Stimulated activated CD8-positive, alpha-beta memory T cell treated with anti-CD3 and anti-CD28 coated beads, Interleukin-7, amount 100 ng/mL, for 48 hours (primary cell): ENCODE measurements at regions not wholly inside any gene's neighbourhood (a gene's known extent, or its start where the extent isn't known, plus 50 kb on each side); places are given as distances from the start of the nearest gene placed in this dataset.
"Not testable (repeated sequence)": the region's sequence is repeated elsewhere in the genome, so short reads cannot be mapped to it uniquely, and the experiment has no call there.

Experiments
- DNase-seq, 2 donors: peaks; one replicate each; pipeline ENCODE4 v3.0.0-alpha.2; 2020; ENCODE audit warnings: low read depth in 1 of 2; ENCODE audit errors: extremely low read depth in 1 of 2

DNA sequence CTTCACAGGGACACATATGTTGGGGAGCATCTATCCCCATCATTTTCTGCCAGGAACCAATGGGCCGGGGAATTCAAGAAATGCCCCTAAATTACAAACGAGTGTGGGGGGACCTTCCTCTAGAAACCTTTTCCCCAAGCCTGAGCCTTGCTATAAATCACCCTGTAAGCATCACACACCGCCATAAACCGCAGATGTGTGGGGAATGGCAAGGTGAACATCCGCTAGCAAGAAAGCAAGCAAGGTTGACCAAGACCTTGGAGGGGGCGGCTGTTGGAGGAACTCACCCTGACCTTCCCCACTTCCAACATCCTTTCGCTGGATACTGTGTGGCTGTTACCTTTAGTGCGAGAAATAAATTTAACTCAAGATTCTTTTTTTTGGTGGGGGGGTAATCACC, 693.3 kb upstream of the TBX3 start:
- no peak for DNase-seq

DNA sequence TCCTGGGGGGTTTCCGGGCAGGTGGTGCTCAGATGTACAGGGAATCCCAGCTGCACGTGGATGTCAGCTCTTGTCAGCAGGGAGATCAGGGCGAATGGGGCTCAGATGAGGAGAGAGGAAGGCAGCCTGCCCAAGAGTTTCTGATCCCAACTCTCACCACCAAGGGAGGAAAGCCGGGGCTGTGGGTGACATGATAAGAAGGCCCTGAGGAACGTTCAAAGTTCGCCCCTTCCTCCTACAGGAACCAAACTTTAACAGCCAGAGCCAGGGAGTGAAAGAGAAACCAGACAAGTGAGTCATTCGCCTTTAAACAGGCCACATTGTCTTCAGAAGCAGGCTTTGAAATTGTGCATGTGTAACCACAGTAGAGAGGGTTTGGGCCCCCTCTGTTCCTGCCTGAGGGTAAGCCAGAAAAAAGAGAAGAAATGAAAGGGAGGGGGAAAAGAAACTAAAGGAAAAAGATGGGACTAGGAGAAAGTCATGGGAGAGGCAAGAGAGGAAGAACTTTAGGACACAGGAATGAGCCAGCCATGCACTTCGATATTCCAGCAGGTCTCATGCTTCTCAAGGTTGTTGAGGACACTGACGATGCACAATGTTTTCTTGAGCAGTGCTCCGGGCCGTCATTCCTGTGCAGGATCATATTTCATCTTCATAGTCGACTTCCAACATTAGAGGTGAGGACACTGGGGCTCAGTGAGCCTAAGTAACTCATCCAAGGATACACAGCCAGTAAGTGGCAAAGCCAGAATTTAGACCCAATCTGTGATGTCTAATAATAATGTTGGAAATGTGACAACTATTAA, 691.4 kb upstream of the TBX3 start:
- DNase-seq = no peak

DNA sequence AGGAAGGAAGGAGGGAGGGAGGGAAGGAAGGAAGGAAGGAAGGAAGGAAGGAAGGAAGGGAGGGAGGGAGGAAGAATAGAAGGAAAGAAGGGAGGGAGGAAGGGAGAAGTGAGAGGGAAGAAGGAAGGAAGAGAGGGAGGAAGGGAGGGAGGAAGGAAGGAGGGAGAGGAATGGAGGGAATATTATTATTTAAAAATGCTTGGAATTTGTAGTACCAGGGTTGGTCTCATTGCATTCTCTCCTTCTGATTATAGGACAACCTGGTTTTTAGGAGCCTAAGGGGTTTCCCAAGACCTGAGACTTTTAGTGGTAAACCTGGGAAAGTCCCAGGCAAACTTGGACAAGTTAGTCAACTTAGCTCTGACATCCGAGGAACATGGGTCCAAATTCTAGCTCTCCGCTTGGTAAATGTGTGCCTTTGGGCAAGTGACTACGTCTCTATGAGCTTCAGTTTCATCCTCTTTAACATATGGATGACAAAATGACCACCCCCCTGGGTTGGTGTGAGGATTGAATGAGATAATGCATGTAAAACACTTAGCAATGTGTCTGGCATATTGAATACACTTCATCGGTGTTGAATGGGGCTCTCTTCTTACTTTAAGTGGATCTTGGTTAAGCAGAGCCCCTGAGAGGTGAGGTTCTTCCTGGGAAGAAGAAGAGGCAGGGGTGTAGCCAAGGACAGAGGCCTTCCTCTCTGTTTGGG, 690.7 kb upstream of the TBX3 start:
- DNase-seq = no peak

DNA sequence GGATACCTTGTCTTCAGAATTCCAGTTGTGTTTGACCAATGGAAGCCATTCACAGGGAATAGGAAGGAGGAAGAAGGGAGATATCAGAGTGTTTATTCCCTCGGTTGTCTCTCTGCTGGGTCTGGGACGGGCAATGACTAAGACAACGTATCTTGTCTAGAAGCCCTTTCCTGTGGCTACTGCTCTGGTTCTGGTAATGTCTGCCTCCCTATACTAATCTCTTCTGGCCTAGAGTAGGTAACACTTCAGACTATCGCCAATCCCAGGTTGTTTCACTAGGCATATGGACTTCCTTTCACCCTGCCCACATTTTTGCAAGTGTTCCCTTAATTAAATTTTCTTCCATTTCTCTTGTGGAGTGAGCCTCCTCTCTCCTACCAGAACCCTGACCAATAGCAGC, 687.7 kb upstream of the TBX3 start:
- no peak for DNase-seq

DNA sequence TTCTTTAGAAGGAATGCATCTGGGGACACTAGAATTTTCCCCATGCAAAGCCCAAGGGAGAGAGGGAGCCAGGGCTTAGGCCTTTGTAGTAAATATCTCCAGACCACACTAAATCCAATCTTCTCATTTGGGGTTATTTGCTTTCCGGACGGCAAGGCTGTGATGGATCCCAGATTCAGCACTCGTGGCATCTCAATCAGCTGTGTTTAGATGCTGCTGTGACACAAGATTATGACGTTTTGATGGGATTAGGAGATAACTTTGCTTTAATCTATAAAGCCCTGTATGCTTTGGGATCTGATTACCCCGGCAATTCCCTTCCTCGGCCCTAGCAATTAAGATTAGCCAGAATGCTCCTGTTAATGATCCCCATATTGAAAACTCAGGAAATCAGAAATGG, 686.7 kb upstream of the TBX3 start:
- DNase-seq = no peak

DNA sequence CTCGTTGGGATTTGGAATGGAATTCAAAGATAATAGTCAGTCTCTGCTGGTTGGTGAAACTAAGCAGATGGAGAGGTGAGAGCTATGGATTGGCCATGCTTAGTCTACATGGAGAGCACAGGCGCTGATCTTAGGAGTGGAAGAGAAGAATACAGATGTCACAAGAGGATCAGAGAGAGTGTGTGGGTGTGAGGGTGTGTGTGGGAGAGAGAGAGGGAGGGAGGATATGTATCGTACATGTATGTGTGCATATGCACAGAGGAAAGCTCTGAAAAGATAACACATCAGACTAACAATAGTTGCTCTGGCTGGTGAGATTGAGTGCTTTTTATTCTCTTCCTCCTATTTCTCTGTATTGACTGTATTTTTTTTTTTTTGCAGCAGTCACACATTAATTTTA, 686.2 kb upstream of the TBX3 start:
- no peak for DNase-seq

DNA sequence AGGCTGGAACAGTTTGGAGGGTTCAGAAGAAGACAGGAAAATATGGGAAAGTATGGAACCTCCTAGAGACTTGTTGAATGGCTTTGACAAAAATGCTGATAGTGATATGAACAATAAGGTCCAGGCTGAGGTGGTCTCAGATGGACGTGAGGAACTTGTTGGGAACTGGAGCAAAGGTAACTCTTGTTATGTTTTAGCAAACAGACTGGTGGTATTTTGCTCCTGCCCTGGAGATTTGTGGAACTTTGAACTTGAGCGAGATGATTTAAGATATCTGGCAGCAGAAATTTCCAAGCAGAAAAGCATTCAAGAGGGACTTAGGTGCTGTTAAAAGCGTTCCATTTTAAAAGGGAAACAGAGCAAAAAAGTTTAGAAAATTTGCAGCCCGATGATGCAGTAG, 682.3 kb upstream of the TBX3 start:
- not testable (repeated sequence) for DNase-seq

DNA sequence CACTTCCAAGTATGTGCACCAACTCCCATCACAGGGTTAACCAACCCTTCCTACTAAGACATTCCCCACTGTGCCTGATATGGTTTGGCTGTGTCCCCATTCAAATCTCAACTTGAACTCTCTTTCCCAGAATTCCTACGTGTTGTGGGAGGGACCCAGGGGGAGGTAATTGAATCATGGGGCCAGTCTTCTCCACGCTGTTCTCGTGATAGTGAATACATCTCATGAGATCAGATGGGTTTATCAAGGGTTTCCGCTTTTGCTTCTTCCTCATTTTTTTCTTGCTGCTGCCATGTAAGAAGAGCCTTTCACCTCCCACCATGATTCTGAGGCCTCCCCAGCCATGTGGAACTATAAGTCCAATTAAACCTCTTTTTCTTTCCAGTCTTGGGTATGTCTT, 681.8 kb upstream of the TBX3 start:
- DNase-seq = not testable (repeated sequence)

DNA sequence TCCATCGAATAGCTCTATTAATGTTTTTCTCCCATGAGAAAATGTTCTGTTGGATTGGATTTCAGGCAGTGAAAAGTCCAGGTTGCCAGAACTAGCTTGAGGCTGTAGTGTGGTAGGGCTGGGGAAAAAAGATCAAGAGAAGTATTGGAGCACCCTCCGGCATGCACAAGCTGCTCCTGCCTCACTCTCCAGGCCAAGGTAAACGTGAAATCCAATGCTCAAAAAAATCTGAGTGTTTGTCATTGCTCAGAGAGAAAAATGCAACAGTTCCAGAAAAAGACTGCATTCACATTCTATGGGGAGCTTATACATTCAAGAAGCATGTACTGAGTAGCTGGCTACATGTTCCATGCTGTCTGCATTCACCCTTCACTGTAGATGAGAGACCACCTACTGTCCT, 680.9 kb upstream of the TBX3 start:
- DNase-seq = no peak

DNA sequence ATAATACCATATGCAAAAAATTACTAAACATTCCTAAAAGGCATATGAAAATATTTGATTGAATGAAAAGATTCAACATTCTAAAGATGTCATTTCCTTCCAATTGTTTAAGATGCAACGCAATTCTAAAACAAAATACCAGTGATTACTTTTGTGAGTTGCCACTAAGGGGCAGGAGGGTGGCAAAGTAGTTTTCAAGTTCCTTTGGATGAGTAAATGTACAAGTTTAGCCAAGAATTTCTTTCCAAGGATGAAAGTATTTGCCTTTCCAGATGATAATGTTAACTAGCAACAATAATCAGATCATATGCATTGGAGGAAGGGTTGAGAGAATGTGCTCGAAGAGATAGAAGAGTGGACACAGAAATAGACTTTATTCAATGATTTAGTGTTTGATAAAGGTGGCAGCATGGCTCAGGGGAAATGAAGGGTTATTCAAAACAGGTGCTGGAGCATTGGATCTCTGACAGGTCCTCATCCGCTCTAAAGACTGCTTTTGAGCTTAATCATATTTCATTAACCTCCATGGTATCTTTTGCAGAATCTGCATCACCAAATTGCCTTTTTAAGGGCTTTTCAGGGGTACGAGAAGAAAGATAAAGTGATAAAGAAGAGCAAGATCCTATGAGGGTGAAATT, 678.5 kb upstream of the TBX3 start:
- DNase-seq = no peak

DNA sequence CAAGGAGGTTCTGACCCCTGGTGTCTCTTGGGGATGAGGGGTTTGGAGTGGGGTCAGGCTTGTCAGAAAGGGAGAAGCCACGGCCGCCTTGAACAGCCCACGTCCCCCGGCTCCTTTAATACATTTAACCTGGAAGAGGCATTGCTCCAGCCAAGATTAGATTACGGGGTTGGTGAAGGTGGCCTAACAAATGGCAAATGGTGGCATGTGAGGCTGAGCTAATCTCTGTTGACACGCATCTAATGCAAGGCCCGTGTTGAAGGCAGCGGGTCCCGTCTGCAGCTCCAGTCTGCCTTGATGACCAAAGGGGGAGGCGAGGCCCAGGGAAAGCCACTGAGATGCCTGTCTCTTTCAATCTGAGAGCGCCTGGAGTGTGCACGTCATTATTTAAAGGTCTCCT, 673.7 kb upstream of the TBX3 start:
- DNase-seq = no peak

DNA sequence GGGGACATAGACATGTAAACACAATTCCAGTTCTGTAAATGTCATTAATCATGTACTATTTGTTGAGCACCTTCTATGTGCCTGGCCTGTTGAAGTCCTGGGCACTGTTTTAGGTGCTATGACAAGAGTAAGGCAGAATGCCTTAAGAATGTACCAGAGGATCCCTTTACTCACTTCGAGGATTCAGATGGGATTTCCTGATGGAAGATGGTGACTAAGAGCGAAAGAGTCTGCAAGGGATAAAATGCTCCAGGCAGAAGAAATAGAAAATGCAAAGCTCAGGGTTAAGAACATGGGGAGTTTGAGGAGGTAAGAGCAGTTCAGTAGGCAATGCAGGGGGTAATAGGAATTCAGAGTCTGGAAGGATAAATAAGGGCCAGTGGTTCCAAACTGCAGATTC, 671.3 kb upstream of the TBX3 start:
- DNase-seq = no peak

DNA sequence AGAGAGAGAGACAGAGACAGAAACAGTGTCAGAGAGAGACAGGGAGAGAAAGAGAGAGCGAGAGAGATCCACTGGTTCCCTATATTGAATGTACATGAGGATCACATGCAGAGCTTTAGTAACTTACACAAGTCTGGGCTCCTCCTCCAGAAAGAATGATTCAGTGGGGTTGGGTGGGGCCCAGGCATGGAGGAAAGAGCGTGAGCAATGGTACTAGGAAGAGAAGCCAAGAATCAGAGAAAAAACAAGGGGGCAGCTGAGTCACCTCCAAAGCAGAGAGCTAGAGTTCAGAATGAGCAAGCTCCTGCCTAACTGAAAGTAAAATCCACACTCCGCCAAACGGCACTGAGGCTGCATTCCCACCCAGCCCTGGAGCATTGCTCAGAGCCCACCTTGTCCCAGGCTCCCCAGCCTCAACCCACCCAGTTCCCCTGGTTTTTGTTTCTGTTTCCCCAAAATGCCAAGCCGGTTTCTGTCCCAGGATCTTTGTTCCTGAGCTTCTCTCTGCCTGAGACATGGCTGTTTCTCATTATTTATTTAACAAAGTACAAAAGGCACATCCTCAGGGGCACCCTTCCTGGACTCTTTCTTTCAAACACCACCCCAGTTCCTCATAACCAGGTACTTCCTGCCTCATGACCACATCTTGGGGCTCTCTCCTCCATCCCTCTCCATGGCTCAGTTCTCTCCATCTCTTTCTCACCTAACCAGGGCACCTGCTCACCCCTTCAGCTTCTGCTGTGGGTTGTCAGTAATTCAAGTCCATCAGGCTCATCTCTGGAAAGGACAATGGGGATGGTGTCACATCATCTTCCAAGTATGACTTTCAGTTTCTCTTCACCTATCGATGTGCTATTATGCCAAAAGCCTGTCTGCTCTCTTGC, 670.3 kb upstream of the TBX3 start:
- DNase-seq = peak in 1 of 2 donors; percentile 2

DNA sequence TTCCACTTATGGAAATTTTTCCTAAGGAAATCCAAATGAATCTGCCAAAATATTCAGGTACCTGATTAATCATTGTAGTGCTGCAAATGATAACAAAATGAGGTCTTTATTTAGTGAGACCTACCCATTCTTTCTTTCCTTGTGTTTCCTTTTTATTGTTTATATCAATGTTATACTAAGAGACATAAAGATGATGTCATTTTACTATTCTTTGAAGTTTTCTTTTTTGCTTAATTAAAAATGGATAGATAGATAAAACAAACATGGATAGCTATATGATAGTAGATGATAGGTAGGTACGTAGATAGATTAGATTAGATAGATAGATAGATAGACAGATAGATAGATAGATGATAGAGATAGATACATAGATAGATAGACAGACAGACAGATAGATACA, 669.5 kb upstream of the TBX3 start:
- no peak for DNase-seq

DNA sequence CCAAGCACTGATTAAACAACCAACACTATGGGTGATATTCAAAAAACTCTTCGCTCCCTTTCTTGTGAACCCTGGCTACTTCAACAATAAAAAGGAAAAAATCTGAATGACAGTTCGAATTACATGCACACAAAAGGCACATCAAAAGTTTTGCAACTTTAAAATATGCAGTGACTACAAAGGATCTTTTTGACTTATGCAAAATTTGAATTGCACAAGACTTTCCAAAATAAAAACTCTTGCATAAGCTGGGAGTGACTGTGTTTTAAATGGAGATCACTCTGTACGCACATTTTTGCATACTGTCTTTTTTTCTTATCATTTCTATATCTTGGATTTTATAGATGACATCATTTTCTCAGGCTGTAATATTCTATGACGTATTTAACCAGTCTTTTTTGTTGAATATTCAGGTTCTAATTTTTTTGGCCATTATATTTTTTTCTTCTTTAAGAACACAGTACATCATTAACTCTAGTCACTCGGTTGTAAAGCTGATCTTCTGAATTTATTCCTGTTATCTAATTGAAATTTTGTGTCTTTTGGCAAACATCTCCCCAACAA, 667.6 kb upstream of the TBX3 start:
- DNase-seq = no peak

DNA sequence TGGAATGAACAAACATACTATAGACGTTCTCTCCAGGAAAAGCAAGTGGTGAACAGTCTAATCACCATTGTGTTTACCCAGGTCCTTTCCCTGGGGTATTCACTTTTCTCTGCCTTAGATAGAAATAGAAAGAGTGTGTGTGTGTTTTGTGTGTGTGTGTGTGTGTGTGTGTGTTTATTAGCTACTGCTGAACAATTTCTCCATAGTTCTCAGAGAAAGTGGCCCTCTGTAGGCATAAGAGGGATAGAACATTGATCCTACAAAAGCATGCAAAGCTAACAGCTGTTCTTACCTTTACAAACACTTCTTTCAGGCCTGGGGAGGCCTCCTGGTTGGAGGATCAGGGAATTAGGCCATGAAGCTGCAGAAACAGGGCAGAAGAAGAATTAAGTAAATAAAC, 665.7 kb upstream of the TBX3 start:
- no peak for DNase-seq

DNA sequence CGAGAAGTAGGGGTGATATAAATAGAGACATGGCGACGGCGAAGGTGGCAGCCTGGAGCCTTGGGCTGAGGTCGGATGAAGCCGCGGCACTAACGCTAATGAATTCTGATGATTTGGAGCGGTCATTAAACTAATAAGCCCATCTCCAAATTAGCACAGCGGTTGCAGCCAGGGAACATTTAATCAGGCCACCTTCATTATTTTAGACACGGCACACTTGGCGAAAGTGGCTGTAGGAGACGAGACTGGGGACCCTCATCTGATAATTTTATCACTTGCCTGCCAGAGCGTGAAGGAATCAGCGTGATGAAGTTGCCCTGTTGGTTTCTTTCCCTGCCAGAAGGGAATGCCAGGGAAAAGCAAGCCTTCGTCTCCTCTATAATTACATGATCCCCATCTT, 664.3 kb upstream of the TBX3 start:
- DNase-seq = no peak

DNA sequence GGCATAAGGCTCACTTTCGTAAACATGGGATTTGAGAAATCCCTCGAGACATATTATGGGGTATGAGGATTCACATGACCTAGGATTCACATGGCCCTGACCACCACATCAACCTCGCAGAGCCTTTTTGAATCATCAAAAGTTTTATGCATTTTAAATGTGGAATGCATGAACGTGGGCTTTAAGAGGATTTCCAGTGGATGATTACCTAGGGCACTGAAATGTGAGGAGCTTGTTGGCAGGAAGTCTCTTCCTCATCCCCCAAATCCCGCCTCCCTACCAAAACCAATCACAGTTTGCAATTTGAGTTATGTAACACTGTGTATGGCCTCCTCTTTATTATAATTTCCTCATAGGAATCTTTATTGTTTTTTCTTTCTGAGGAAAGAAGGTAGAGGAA, 659.6 kb upstream of the TBX3 start:
- no peak for DNase-seq

DNA sequence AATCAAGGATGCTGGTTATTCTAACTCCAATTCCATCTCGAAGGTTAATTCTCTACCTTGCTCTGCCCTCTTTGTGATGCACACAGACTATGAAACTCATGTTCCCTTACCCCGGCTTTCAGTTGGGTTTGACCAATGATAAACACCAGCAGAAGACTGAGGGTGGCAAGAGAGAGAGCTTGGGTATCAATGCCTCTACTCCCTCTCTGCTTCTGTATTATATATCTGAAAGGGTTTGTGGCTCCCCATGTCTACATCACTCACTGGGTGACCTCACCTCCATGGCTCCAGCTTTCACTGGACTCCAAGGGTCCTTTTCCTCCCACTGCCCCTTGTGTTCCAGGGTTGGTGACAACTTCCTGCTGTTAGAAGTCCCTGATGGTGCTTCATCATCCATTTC, 659.0 kb upstream of the TBX3 start:
- no peak for DNase-seq

DNA sequence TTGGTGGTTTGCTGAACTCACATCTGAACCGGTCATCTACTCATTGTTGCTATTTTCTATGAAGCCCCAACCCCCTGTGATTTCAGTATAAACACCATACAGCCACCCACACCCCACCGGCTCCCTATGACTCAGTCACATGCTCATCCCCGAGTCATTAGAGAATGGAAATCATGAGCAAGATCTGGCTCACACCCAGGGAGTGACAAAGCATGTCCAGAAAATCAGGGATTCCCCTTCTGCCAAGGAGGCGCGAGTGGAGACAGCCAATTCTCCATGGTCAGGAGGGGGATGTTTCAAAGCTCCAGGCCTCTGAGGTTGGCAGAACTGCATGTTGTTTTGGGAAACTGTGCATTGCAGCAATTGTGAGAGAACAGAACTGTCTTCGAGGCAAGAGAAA, 657.5 kb upstream of the TBX3 start:
- no peak for DNase-seq
